K562 (cell line): ENCODE measurements at regions not wholly inside any gene's neighbourhood (a gene's known extent, or its start where the extent isn't known, plus 50 kb on each side); places are given as distances from the start of the nearest gene placed in this dataset.
"Not testable (repeated sequence)": the region's sequence is repeated elsewhere in the genome, so short reads cannot be mapped to it uniquely, and the experiment has no call there.

Source experiments
- CBFB ChIP-seq: sonication (generic); formaldehyde crosslinking; IDR thresholded peaks from 2 replicates; pipeline ENCODE4 v1.4.0; 2020; ENCODE audit warnings: mild to moderate bottlenecking, missing genetic modification reagents
- CBX1 ChIP-seq: sonication (generic); IDR thresholded peaks from 2 replicates; pipeline ENCODE4 v1.6.1; 2016; ENCODE audit warnings: antibody characterized with exemption, low read depth, mild to moderate bottlenecking
- EP300 ChIP-seq: IDR thresholded peaks from 2 replicates; pipeline ENCODE4 v1.6.1; 2012; ENCODE audit warnings: low read length, improper control_type of control experiment
- EZH2 ChIP-seq: IDR thresholded peaks from 2 replicates; pipeline ENCODE4 v1.6.1; 2012; ENCODE audit warnings: low read depth, mild to moderate bottlenecking, inconsistent platforms, low read length, borderline replicate concordance
- HDGF ChIP-seq: fragments of 450-650 bp; IDR thresholded peaks from 2 replicates; pipeline ENCODE4 v1.6.1; 2016
- OTX1 ChIP-seq: fragments of 450-650 bp; formaldehyde crosslinking; IDR thresholded peaks from 2 replicates; pipeline ENCODE4 v1.4.0; 2022; ENCODE audit warnings: mild to moderate bottlenecking
- POLR2A ChIP-seq: fragments of 450-650 bp; conservative IDR thresholded peaks from 2 replicates; pipeline ENCODE4 v1.6.1; 2016
- SETDB1 ChIP-seq: IDR thresholded peaks from one replicate; pipeline ENCODE4 v1.6.1; 2012; ENCODE audit warnings: low read length, control low read depth, inconsistent platforms
- STAT6 ChIP-seq: sonication (generic); formaldehyde crosslinking; IDR thresholded peaks from 2 replicates; pipeline ENCODE4 v1.8.1; 2023; ENCODE audit warnings: mild to moderate bottlenecking, missing genetic modification reagents
- ZNF24 ChIP-seq: fragments of 450-650 bp; IDR thresholded peaks from 2 replicates; pipeline ENCODE4 v1.6.1; 2016
- ZNF384 ChIP-seq: IDR thresholded peaks from 2 replicates; pipeline ENCODE4 v1.6.1; 2012; ENCODE audit warnings: low read depth, low read length, improper control_type of control experiment
- TF ChIP-seq, protein P1 (sequence below), 3 experiments: IDR thresholded peaks in 2 of 3; conservative IDR thresholded peaks in 1 of 3; 2 replicates each; pipeline ENCODE4 v1.5.1; 2011 to 2012; ENCODE audit warnings: low read length in 3 of 3, mild to moderate bottlenecking in 3 of 3, control low read depth in 2 of 3, improper control_type of control experiment in 1 of 3, inconsistent platforms in 1 of 3, low read depth in 1 of 3, mixed read lengths in 1 of 3, moderate library complexity in 1 of 3; ENCODE audit not compliant: insufficient read depth in 2 of 3

GRCh38 chr11:67803519-67803918 is 129.1 kb upstream of the ALDH3B2 start:
- not testable (repeated sequence) for TF ChIP-seq EZH2; STAT6; POLR2A; ZNF384; OTX1 (CRISPR knock-in tag); ZNF24; HDGF; EP300; CBX1; SETDB1; CBFB (CRISPR knock-in tag)
- TF ChIP-seq, protein P1, sequence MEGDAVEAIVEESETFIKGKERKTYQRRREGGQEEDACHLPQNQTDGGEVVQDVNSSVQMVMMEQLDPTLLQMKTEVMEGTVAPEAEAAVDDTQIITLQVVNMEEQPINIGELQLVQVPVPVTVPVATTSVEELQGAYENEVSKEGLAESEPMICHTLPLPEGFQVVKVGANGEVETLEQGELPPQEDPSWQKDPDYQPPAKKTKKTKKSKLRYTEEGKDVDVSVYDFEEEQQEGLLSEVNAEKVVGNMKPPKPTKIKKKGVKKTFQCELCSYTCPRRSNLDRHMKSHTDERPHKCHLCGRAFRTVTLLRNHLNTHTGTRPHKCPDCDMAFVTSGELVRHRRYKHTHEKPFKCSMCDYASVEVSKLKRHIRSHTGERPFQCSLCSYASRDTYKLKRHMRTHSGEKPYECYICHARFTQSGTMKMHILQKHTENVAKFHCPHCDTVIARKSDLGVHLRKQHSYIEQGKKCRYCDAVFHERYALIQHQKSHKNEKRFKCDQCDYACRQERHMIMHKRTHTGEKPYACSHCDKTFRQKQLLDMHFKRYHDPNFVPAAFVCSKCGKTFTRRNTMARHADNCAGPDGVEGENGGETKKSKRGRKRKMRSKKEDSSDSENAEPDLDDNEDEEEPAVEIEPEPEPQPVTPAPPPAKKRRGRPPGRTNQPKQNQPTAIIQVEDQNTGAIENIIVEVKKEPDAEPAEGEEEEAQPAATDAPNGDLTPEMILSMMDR (IDR thresholded peaks at IDR 0.05 in 2 of 3, conservative IDR thresholded peaks at IDR 0.05 in 1 of 3; ENCODE audit: insufficient read depth in 2 of 3, low read depth in 1 of 3, low read length in 3 of 3): not testable (repeated sequence)
